Thyroid gland (tissue), 4 donors: ENCODE measurements at regions not wholly inside any gene's neighbourhood (a gene's known extent, or its start where the extent isn't known, plus 50 kb on each side); places are given as distances from the start of the nearest gene placed in this dataset.

Experiments used
- POLR2A ChIP-seq, 2 donors: fragments of 450-650 bp; IDR thresholded peaks; one replicate each; pipeline ENCODE4 v1.6.1; 2017; ENCODE audit warnings: antibody characterized with exemption in 2 of 2, mild to moderate bottlenecking in 2 of 2, moderate library complexity in 1 of 2
- TF ChIP-seq, protein P1 (sequence below), 6 experiments: fragments of 200-600 bp in 3 of 6; fragments of 450-650 bp in 3 of 6; sonication (generic) in 3 of 6; IDR thresholded peaks; one replicate each; pipeline ENCODE4 v1.5.1; 2016 to 2019; ENCODE audit warnings: antibody characterized with exemption in 6 of 6, mild to moderate bottlenecking in 2 of 6, inconsistent platforms in 1 of 6, moderate library complexity in 1 of 6

- TF ChIP-seq, protein P1, sequence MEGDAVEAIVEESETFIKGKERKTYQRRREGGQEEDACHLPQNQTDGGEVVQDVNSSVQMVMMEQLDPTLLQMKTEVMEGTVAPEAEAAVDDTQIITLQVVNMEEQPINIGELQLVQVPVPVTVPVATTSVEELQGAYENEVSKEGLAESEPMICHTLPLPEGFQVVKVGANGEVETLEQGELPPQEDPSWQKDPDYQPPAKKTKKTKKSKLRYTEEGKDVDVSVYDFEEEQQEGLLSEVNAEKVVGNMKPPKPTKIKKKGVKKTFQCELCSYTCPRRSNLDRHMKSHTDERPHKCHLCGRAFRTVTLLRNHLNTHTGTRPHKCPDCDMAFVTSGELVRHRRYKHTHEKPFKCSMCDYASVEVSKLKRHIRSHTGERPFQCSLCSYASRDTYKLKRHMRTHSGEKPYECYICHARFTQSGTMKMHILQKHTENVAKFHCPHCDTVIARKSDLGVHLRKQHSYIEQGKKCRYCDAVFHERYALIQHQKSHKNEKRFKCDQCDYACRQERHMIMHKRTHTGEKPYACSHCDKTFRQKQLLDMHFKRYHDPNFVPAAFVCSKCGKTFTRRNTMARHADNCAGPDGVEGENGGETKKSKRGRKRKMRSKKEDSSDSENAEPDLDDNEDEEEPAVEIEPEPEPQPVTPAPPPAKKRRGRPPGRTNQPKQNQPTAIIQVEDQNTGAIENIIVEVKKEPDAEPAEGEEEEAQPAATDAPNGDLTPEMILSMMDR (IDR thresholded peaks at IDR 0.05): no peak
- no peak for TF ChIP-seq POLR2A (IDR thresholded peaks at IDR 0.05)
Measured at GRCh38 chr1:37175666-37176215, 141.4 kb upstream of the GRIK3 start.
